Coronary artery (tissue), 2 donors: ENCODE measurements at regions not wholly inside any gene's neighbourhood (a gene's known extent, or its start where the extent isn't known, plus 50 kb on each side); places are given as distances from the start of the nearest gene placed in this dataset.

Experiments used
- DNase-seq: peaks from one replicate; pipeline ENCODE4 v3.0.0-alpha.2; 2017; ENCODE audit warnings: low spot score
- H3K27ac ChIP-seq, 2 donors: fragments of 200-600 bp; sonication (generic); one replicate each; pipeline ENCODE4 v1.5.1; 2016 to 2019
- H3K4me3 ChIP-seq: fragments of 200-600 bp; sonication (generic); 2 replicates; pipeline ENCODE4 v1.5.1; 2016; ENCODE audit warnings: mild to moderate bottlenecking, moderate library complexity
- CTCF ChIP-seq: fragments of 200-600 bp; sonication (generic); IDR thresholded peaks from one replicate; pipeline ENCODE4 v1.5.1; 2019; ENCODE audit warnings: antibody characterized with exemption

GRCh38 chr13:88424463-88424862, 753.3 kb downstream of the SLITRK5 start:
- no peak for DNase-seq
- no peak for TF ChIP-seq CTCF
- Histone ChIP-seq H3K4me3 (no peak overlapping the region), H3K27ac (no peak overlapping the region)

- no peak overlapping the region for H3K27ac ChIP-seq
- TF ChIP-seq CTCF, result no peak
These were observed 755.5 kb downstream of the SLITRK5 start for GRCh38 chr13:88426661-88427060.

GRCh38 chr13:88429862-88430261, 758.7 kb downstream of the SLITRK5 start:
- TF ChIP-seq CTCF, result no peak
- DNase-seq, result no peak
- no peak overlapping the region for H3K4me3 ChIP-seq
- no peak overlapping the region for H3K27ac ChIP-seq

More at GRCh38 chr13:88426661-88427060, 755.5 kb downstream of the SLITRK5 start:
- H3K4me3 ChIP-seq, result no peak overlapping the region
- no peak for DNase-seq

GRCh38 chr13:88434953-88435352, 763.8 kb downstream of the SLITRK5 start:
- no peak for TF ChIP-seq CTCF
- no peak for DNase-seq
- Histone ChIP-seq H3K4me3 (no peak overlapping the region), H3K27ac (no peak overlapping the region)

- TF ChIP-seq CTCF, result no peak
- DNase-seq, result no peak
- Histone ChIP-seq H3K4me3 (no peak overlapping the region), H3K27ac (no peak overlapping the region)
These were observed 765.8 kb downstream of the SLITRK5 start for GRCh38 chr13:88436974-88437373.

- no peak for TF ChIP-seq CTCF
These were observed 779.3 kb downstream of the SLITRK5 start for GRCh38 chr13:88450515-88450914.

GRCh38 chr13:88456151-88456550, 785.0 kb downstream of the SLITRK5 start:
- no peak overlapping the region for H3K4me3 ChIP-seq
- no peak for TF ChIP-seq CTCF
- no peak overlapping the region for H3K27ac ChIP-seq
- DNase-seq, result no peak

More at GRCh38 chr13:88450515-88450914, 779.3 kb downstream of the SLITRK5 start:
- Histone ChIP-seq H3K4me3 (no peak overlapping the region), H3K27ac (no peak overlapping the region)
- no peak for DNase-seq
